ENCODE measurements at regions not wholly inside any gene's neighbourhood (a gene's known extent, or its start where the extent isn't known, plus 50 kb on each side); places are given as distances from the start of the nearest gene placed in this dataset.

- no peaks in the 10 kb centered on the region for H3K36me3 ChIP-seq (ENCODE audit: control insufficient read depth, insufficient read depth, low read length)
- H3K27me3 ChIP-seq (ENCODE audit: control insufficient read depth, insufficient read depth, low read length) = no peaks in the 10 kb centered on the region
- CTCF ChIA-PET = no interaction called here
- H3K4me3 ChIP-seq (ENCODE audit: low read depth, low read length) = no peak overlapping the region
- POLR2A ChIA-PET = no interaction called here
- DNase-seq (ENCODE audit: low read depth) = no peak
- TF ChIP-seq, protein P1, sequence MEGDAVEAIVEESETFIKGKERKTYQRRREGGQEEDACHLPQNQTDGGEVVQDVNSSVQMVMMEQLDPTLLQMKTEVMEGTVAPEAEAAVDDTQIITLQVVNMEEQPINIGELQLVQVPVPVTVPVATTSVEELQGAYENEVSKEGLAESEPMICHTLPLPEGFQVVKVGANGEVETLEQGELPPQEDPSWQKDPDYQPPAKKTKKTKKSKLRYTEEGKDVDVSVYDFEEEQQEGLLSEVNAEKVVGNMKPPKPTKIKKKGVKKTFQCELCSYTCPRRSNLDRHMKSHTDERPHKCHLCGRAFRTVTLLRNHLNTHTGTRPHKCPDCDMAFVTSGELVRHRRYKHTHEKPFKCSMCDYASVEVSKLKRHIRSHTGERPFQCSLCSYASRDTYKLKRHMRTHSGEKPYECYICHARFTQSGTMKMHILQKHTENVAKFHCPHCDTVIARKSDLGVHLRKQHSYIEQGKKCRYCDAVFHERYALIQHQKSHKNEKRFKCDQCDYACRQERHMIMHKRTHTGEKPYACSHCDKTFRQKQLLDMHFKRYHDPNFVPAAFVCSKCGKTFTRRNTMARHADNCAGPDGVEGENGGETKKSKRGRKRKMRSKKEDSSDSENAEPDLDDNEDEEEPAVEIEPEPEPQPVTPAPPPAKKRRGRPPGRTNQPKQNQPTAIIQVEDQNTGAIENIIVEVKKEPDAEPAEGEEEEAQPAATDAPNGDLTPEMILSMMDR (IDR thresholded peaks at IDR 0.05; ENCODE audit: insufficient read depth, low read depth, low read length) = no peak
Observed at GRCh38 chr16:61409604-61410003, 626.6 kb downstream of the CDH8 start.

DNA sequence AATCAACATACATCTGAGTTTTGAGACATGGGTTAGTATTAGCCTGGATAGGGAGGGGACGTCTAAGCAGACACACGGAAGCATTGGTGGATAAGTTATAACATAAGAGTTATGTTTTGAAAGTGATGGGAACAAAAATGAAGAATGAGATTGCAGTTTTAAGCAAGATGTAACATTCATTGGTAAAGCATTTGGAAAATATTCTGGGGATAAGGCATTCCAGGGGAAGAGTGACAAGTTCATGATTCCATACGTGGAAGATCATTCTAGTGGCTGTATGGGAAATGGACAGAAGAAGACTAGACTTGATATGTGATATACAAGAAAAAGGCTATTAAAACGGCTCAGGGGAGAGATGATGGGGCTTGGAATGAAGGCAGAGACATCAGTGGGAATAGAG, 632.9 kb downstream of the CDH8 start:
- Histone ChIP-seq H3K27me3 (ENCODE audit: control insufficient read depth, insufficient read depth, low read length) (no peaks in the 10 kb centered on the region), H3K36me3 (ENCODE audit: control insufficient read depth, insufficient read depth, low read length) (no peaks in the 10 kb centered on the region), H3K4me3 (ENCODE audit: low read depth, low read length) (no peak overlapping the region)
- DNase-seq (ENCODE audit: low read depth) = no peak
- TF ChIP-seq, protein P1 (IDR thresholded peaks at IDR 0.05; ENCODE audit: insufficient read depth, low read depth, low read length) = no peak
- POLR2A ChIA-PET = no interaction called here
- CTCF ChIA-PET = no interaction called here

DNA sequence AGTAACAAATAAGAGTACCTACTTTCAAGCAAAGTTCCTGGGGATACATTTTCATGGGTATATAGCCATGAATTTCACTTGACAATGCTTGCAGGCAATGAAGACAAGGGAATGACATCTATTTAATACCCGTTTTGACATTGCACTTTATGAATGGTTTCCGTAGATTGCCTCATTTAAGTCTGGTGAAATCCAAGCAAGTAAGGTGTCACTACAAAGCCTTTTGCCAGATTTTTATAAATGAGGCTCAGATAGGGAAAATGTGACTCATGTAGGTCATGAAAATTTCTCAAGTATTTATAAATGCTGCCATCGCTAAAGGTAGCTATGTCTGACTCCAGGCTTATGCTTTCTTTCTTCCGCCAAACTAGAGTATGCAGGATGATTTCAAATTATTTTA, 644.3 kb downstream of the CDH8 start:
- ChIA-PET POLR2A (no interaction called here), CTCF (no interaction called here)
- DNase-seq (ENCODE audit: low read depth) = no peak
- no peaks in the 10 kb centered on the region for H3K27me3 ChIP-seq (ENCODE audit: control insufficient read depth, insufficient read depth, low read length)
- TF ChIP-seq, protein P1 (IDR thresholded peaks at IDR 0.05; ENCODE audit: insufficient read depth, low read depth, low read length) = no peak
- H3K36me3 ChIP-seq (ENCODE audit: control insufficient read depth, insufficient read depth, low read length) = no peaks in the 10 kb centered on the region
- no peak overlapping the region for H3K4me3 ChIP-seq (ENCODE audit: low read depth, low read length)

DNA sequence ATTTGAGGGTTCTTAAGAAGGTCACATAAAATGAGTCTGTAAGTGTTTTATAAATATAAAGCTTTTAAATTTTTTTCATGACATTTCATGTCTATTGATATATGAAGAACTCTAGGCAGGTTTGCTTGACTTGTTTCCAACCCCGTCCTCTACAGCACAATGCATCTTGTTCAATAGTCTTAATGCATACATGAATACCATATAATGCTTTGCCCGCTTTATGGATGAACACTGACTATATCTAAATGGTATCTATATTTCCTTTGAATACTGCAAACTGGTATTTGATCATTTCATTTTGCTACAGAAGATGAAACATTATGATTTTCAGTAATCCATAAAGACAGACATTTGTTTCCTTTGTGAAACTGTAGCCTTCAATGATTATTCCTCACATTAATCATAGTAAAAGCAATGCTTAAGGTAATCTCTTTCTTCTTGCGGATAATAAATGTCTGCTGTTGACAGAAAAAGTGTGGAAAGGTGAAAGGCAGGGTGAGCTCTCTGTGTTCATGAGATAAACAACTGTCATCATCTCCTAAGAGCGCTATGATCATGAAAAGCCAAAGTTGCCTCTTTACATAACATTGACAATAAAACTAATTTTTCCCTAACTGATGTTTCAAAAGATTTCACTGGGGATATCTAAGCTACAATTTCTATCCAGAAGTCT, 645.1 kb downstream of the CDH8 start:
- no peaks in the 10 kb centered on the region for H3K36me3 ChIP-seq (ENCODE audit: control insufficient read depth, insufficient read depth, low read length)
- H3K4me3 ChIP-seq (ENCODE audit: low read depth, low read length) = no peak overlapping the region
- DNase-seq (ENCODE audit: low read depth) = no peak
- H3K27me3 ChIP-seq (ENCODE audit: control insufficient read depth, insufficient read depth, low read length) = no peaks in the 10 kb centered on the region
- CTCF ChIA-PET = interaction anchor here (0.9 kb wide), 1 partner anchor 16 kb away, joined by 3 read pairs; no protein-coding TSS in a partner anchor
- POLR2A ChIA-PET = no interaction called here
- TF ChIP-seq, protein P1 (IDR thresholded peaks at IDR 0.05; ENCODE audit: insufficient read depth, low read depth, low read length) = no peak

DNA sequence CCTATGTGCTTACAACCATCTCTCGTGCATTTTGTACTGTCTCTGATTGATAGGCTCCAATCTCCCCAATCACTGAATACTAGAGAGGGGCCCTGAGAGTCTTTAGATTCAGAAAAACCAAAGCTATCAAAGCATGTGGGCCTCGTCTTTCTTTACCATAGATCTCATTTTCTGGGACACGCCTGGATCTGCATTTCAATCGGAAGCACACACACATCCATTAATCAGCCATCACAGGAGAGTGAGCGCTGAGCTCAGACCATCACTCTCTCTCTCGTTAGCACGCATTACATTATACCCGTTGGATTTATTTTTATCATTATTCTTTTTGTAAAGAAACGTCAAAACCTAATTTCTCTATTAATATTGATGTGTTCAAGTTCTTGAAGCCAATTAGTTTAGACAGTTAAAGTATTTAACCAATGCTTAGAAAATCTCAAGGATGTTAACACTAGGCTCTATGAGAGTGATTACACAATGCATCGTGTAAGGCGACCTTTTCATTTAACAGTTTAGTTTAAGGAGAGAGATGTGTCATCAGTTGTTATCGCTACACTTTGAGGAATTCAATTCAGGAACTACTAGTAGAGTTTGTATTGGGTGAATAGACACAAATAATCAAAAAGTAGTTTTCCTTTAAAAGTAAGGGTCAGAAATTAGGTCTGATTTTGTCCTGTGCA, 650.7 kb downstream of the CDH8 start:
- no peaks in the 10 kb centered on the region for H3K36me3 ChIP-seq (ENCODE audit: control insufficient read depth, insufficient read depth, low read length)
- ChIA-PET CTCF (no interaction called here), POLR2A (no interaction called here)
- H3K4me3 ChIP-seq (ENCODE audit: low read depth, low read length) = no peak overlapping the region
- no peaks in the 10 kb centered on the region for H3K27me3 ChIP-seq (ENCODE audit: control insufficient read depth, insufficient read depth, low read length)
- no peak for DNase-seq (ENCODE audit: low read depth)
- TF ChIP-seq, protein P1 (IDR thresholded peaks at IDR 0.05; ENCODE audit: insufficient read depth, low read depth, low read length) = no peak

All from BJ (cell line).